IPS-NIHi7 (cell line): ENCODE measurements at regions not wholly inside any gene's neighbourhood (a gene's known extent, or its start where the extent isn't known, plus 50 kb on each side); places are given as distances from the start of the nearest gene placed in this dataset.
"Not testable (repeated sequence)": the region's sequence is repeated elsewhere in the genome, so short reads cannot be mapped to it uniquely, and the experiment has no call there.

ENCODE experiments used
- DNase-seq: peaks from one replicate; pipeline ENCODE4 v3.0.0; 2012; ENCODE audit warnings: mixed read lengths; ENCODE audit errors: extremely low spot score

DNA sequence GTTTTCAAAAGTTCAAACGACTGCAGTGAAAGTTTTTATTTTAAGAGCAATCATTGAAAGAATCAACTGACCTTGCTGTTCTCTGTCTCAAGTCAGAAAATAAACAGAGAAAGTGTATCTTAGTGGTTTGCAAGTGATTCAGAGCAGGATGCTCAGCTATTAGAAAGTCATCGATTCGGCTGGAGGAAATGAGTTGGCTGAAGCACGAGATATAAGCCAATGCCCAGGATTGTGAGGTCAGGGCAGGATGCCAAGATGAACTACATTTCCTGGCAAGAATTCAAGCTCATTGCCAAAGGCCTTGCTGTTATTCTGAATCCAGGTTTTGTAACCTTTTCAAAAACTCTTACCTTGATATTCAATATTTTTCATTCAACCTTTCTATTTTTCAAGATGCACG lies 541.4 kb upstream of the BOD1L1 start:
- no peak for DNase-seq

GRCh38 chr4:14169460-14169859 lies 541.9 kb upstream of the BOD1L1 start:
- no peak for DNase-seq

- not testable (repeated sequence) for DNase-seq
These were observed 542.4 kb upstream of the BOD1L1 start for GRCh38 chr4:14169940-14170339.

DNA sequence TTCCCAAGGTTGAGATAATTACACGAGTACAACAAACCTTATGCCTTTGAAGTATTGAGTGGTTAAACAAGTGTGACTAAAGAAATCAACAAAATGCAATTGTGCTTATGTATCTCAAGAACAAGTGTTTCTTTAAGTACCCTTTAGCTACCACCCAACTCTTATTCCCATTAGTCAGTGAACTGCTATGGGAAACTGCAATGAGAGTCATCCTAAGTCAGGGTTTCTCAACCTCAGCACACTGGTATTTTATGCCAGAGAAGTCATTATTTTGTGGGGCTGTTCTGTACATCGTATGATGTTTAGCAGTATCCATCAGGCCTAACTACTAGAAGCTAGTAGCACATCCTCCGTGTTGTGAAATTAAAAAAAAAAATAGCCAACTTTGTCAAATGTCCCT lies 549.1 kb upstream of the BOD1L1 start:
- no peak for DNase-seq

DNA sequence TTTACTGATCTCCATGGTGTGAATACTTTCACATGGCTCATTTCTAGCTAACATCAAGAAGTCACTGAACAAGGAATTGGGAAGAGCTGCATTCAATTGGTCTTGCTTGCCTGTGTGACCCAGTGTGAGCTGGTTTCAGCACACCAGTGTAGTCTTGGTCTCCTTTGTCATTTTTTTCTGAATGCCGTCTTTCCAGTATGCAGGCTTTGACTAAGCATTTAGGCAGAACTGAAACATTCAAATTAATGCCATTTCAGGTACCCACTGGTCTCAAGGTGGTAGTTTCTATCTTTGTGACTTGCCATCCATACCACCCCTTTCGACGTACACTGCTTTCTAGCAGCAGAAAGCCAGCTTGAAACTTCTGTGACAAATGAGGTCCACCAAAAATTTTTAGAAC lies 550.5 kb upstream of the BOD1L1 start:
- no peak for DNase-seq

DNA sequence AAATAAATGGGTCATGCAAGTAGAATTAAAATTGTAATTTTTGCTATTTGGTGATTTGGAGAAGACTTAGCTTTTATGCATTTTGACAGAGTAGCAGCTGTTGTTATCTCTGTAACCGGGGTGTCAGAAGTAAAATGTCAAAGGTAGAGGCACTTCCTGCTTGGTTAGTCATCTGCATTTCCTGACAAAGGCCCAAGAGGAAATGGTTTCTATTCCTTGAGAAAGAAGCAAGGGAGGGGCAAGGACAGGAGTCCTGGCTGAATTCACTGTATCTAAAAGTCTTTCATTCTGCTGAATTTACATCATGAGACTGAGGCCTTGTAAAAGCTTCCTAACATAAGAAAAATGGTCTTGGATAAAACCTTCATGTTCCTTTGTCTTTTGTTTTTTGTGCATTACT lies 550.9 kb upstream of the BOD1L1 start:
- DNase-seq = peak; percentile 25

- DNase-seq = no peak
These were observed 552.6 kb upstream of the BOD1L1 start for GRCh38 chr4:14180166-14180565.

GRCh38 chr4:14180983-14181601 lies 553.6 kb upstream of the BOD1L1 start:
- DNase-seq = no peak

DNA sequence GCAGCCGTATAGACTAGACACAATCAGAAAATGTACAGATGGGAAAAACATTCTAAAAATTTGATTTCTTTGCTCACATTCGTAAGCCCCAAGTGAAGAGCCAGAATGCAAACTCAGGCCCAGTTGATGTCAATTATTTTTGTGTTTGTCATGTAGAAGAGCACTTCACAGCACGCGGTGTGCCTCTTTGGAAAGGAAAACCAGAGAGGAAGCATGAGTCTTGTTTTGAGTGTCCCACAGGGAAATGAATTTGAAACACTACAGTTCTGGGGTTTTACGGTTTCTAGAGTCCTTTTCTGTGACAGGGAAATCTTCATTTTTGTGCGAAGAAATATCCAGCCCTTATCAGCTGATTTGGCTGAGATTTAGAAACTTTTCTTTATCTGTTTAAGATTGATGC lies 554.6 kb upstream of the BOD1L1 start:
- no peak for DNase-seq

DNA sequence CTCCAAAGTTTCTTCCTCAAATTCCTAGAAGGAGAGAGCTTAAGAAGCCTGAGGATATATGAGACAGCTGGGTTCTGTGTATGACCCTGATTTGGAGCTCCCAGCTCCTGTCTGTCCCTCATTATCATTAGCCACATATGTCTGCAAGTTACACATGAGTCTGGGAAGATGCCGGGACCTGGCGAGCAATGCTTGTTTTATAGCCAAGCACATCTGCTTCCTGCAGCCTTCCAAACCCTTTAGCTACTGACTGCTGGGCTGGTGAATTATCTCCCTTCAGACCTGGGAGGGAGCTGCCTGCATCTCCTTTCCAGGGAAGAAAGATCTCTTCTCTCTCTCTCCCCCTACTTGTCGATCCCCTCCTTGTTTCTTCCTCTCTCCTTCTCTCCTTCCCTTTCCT lies 556.7 kb upstream of the BOD1L1 start:
- DNase-seq = peak; percentile 18

DNA sequence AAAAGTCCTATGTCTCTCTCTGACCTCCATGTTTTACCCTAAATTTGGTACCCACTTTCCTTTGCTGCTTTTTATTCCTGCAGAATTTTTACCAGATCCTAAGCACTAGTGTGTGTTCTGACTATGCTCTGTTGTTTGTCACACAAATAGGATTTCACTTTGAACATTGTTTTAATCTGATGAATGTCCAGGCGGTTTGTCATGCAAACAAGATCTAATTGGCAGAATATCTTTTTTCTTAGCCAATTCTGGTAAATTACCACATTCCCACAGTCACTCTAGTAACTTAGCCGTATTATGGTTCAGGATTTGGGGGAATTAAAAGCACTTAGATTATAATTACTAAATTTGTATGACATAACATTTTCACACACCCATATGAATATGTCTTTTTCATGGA lies 557.2 kb upstream of the BOD1L1 start:
- DNase-seq = no peak

GRCh38 chr4:14188214-14188613 lies 560.7 kb upstream of the BOD1L1 start:
- DNase-seq = no peak

GRCh38 chr4:14193601-14194000 lies 566.1 kb upstream of the BOD1L1 start:
- no peak for DNase-seq

GRCh38 chr4:14196131-14196530 lies 568.6 kb upstream of the BOD1L1 start:
- DNase-seq = peak; percentile 63

GRCh38 chr4:14215116-14215770 lies 587.7 kb upstream of the BOD1L1 start:
- no peak for DNase-seq

- DNase-seq = no peak
These were observed 589.9 kb upstream of the BOD1L1 start for GRCh38 chr4:14217401-14217800.

DNA sequence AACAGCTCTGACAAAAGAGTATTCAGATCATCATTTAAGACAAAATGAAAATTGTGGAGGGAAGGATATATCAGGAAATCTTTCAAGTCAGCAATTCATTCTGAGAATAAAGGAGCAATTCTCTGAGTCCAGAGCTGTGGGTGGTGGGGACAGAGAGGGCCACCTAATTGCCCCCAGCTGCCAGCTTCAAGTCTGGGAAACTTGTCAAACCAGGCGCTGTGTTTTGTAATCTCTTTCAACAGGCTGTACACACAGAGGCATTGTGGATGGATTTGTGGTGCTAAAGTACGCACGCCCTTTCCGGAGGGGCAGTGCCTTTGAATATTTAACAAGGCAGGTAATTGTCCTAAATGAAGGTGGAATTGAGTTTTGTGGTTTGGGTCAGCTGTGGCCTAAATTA lies 591.1 kb upstream of the BOD1L1 start:
- DNase-seq = no peak

GRCh38 chr4:14221176-14221575 lies 593.7 kb upstream of the BOD1L1 start:
- no peak for DNase-seq

DNA sequence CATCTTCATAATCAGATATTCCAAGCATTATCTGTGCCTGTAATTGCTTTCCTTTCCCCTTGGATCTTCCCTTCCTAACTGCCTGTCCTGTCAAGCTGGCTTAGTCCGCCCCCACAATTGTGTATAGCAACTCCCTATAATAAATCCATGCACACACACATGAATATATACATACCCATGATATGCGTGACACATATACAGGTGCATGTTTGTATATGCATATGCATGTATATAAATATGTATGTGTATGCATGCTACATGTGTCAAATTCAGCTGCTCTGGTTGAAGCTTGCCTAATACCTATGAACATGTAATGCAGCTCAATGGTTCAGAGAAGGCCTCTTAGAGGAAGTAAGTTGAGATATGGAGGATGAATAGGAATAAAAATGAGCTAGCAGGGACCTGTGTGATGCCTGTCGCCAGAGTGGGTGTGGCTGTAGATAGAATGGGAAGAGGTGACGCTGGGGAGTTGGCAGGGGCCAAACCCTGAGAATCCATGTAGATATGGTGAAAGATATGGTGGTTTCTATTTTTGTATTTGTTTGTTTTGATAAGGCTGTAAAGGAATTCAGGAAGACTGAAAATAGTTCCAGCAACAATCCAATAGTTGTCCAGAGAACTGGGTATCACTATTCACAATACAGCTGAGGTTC lies 595.0 kb upstream of the BOD1L1 start:
- DNase-seq = no peak

DNA sequence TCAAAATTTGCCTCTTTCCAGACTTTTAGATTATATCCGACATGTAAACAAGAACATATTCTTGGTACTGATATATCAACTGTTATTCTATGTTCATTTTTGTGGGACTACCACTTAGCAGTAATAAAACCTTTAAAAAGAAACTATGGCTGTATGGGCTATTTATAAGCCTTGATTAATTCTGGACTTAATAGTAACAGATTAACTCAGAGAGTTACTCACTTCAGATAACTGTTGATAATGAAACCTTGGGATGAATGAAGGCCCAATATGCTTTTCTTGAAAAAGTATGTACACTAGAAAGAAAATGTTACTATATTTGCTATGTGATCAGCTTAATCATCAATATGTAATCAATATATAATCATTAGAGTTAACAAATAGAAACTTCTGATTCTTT lies 595.9 kb upstream of the BOD1L1 start:
- no peak for DNase-seq

- DNase-seq = no peak
These were observed 598.2 kb upstream of the BOD1L1 start for GRCh38 chr4:14225688-14226207.

- no peak for DNase-seq
These were observed 605.6 kb upstream of the BOD1L1 start for GRCh38 chr4:14233126-14233525.

GRCh38 chr4:14234307-14234706 lies 606.8 kb upstream of the BOD1L1 start:
- no peak for DNase-seq
